HCT116 (cell line): ENCODE measurements at regions not wholly inside any gene's neighbourhood (a gene's known extent, or its start where the extent isn't known, plus 50 kb on each side); places are given as distances from the start of the nearest gene placed in this dataset.

Experiments
- ATAC-seq: fragments of 200-7000 bp; cut with Tn5 transposase; 2 replicates; pipeline ENCODE4 v1.9.1; 2020; ENCODE audit warnings: mild to moderate bottlenecking, moderate library complexity
- BruUV-seq: library from RNA; stranded (reverse); fragments of 400-500 nt; replicated peaks from 2 replicates; lab custom pipeline; 2021; lab: Mats Ljungman, UMichigan
- CTCF ChIA-PET: fragments of 300-600 bp; sonication (Branson Sonifier 250); formaldehyde crosslinking; loops from one replicate; lab custom pipeline; 2021; ENCODE audit warnings: antibody characterized with exemption; lab: Charles Lee
- POLR2A ChIA-PET: fragments of 300-600, 350-600 bp; sonication (Branson Sonifier 250); formaldehyde crosslinking; loops from one replicate; lab custom pipeline; 2021; ENCODE audit warnings: antibody characterized with exemption; lab: Charles Lee
- RAD21 ChIA-PET, 2 experiments: fragments of 300-600 bp; sonication (Branson Sonifier 250); formaldehyde crosslinking; loops; one replicate each; lab custom pipeline; 2023; ENCODE audit warnings: low total read pairs in 2 of 2; ENCODE audit not compliant: uncharacterized antibody in 2 of 2, unreplicated experiment in 2 of 2, low non-redundant PET in 1 of 2; lab: Charles Lee
- DNase-seq: peaks from one replicate; pipeline ENCODE4 v3.0.0-alpha.2; 2010; ENCODE audit warnings: low read depth, low spot score
- H2AFZ ChIP-seq: fragments of 200-600 bp; shearing (Covaris generic), sonication (generic); 2 replicates; pipeline ENCODE4 v1.6.1; 2017; ENCODE audit warnings: low read depth, mixed run types, mixed read lengths, antibody characterized with exemption, low read length; ENCODE audit not compliant: poor library complexity, severe bottlenecking
- H3K27ac ChIP-seq: 2 replicates; pipeline ENCODE4 v1.5.1; 2012; ENCODE audit warnings: low read depth, low read length
- H3K27me3 ChIP-seq: fragments of 200-600 bp; sonication (generic); 2 replicates; pipeline ENCODE4 v1.6.1; 2016; ENCODE audit warnings: mixed run types, low read length, mixed read lengths; ENCODE audit not compliant: insufficient read depth
- H3K36me3 ChIP-seq, 2 experiments: fragments of 200-500 bp in 1 of 2; fragments of 200-600 bp in 1 of 2; sonication (Bioruptor generic) in 1 of 2; sonication (generic) in 1 of 2; 2 replicates each; pipeline versions ENCODE4 v1.5.1 to v1.6.1; 2014 to 2016; ENCODE audit warnings: low read length in 2 of 2, inconsistent platforms in 1 of 2, mixed read lengths in 1 of 2, mixed run types in 1 of 2; ENCODE audit not compliant: insufficient read depth in 2 of 2, control insufficient read depth in 1 of 2
- H3K4me1 ChIP-seq, 2 experiments: fragments of 200-600 bp in 1 of 2; sonication (generic) in 1 of 2; 2 replicates each; pipeline versions ENCODE4 v1.5.1 to v1.6.1; 2012 to 2017; ENCODE audit warnings: low read length in 2 of 2, inconsistent platforms in 1 of 2, mild to moderate bottlenecking in 1 of 2, mixed read lengths in 1 of 2, mixed run types in 1 of 2, moderate library complexity in 1 of 2; ENCODE audit not compliant: insufficient read depth in 2 of 2, control insufficient read depth in 1 of 2
- H3K4me2 ChIP-seq: fragments of 200-600 bp; sonication (generic); 2 replicates; pipeline ENCODE4 v1.6.1; 2017; ENCODE audit warnings: mixed run types, low read length, mixed read lengths
- H3K4me3 ChIP-seq, 2 experiments: fragments of 200-600 bp in 1 of 2; sonication (generic) in 1 of 2; replicated peaks in 1 of 2; 2 replicates each; pipeline ENCODE4 v1.5.1; 2011 to 2016; ENCODE audit warnings: low read length in 2 of 2, control low read depth in 1 of 2, low read depth in 1 of 2, mild to moderate bottlenecking in 1 of 2, mixed read lengths in 1 of 2, mixed run types in 1 of 2
- H3K79me2 ChIP-seq: fragments of 200-600 bp; sonication (generic); 2 replicates; pipeline ENCODE4 v1.6.1; 2017; ENCODE audit warnings: mild to moderate bottlenecking, mixed run types, low read length, moderate library complexity, mixed read lengths; ENCODE audit not compliant: insufficient read depth
- H3K9ac ChIP-seq: fragments of 200-600 bp; sonication (generic); 2 replicates; pipeline ENCODE4 v1.6.1; 2016; ENCODE audit warnings: low read length, mixed read lengths
- H3K9me2 ChIP-seq: fragments of 200-600 bp; sonication (generic), shearing (Covaris generic); 2 replicates; pipeline ENCODE4 v1.6.1; 2017; ENCODE audit warnings: mixed run types, mild to moderate bottlenecking, moderate library complexity; ENCODE audit not compliant: insufficient read depth
- H3K9me3 ChIP-seq, 2 experiments: fragments of 200-500 bp in 1 of 2; fragments of 200-600 bp in 1 of 2; sonication (Bioruptor generic) in 1 of 2; sonication (generic) in 1 of 2; 2 replicates each; pipeline ENCODE4 v1.6.1; 2014 to 2017; ENCODE audit warnings: low read length in 2 of 2, mixed read lengths in 2 of 2, inconsistent platforms in 1 of 2, low read depth in 1 of 2, mild to moderate bottlenecking in 1 of 2, mixed run types in 1 of 2, moderate library complexity in 1 of 2; ENCODE audit not compliant: control insufficient read depth in 1 of 2, insufficient read depth in 1 of 2
- H4K20me1 ChIP-seq: fragments of 200-600 bp; sonication (generic), shearing (Covaris generic); 2 replicates; pipeline ENCODE4 v1.6.1; 2017; ENCODE audit warnings: mixed run types, mild to moderate bottlenecking, moderate library complexity; ENCODE audit not compliant: insufficient read depth
- CBX3 ChIP-seq: IDR thresholded peaks from 2 replicates; pipeline ENCODE4 v1.6.1; 2012; ENCODE audit warnings: low read depth
- CEBPB ChIP-seq: IDR thresholded peaks from 2 replicates; pipeline ENCODE4 v1.6.1; 2012; ENCODE audit warnings: low read depth
- ELF1 ChIP-seq: IDR thresholded peaks from 2 replicates; pipeline ENCODE4 v1.6.1; 2012; ENCODE audit warnings: low read depth, borderline replicate concordance
- EZH2 ChIP-seq: fragments of 200-600 bp; sonication (generic); IDR thresholded peaks from 2 replicates; pipeline ENCODE4 v1.6.1; 2017; ENCODE audit warnings: antibody characterized with exemption, mixed run types
- FOSL1 ChIP-seq: IDR thresholded peaks from 2 replicates; pipeline ENCODE4 v1.6.1; 2012; ENCODE audit warnings: low read depth
- POLR2A ChIP-seq: IDR thresholded peaks from 2 replicates; pipeline ENCODE4 v1.7.0; 2011; ENCODE audit warnings: borderline replicate concordance; ENCODE audit not compliant: insufficient read depth, insufficient read length; ENCODE audit errors: extremely low read depth
- RAD21 ChIP-seq: IDR thresholded peaks from 2 replicates; pipeline ENCODE4 v1.6.1; 2012; ENCODE audit warnings: low read depth, mild to moderate bottlenecking
- SIN3A ChIP-seq: IDR thresholded peaks from 2 replicates; pipeline ENCODE4 v1.6.1; 2012; ENCODE audit warnings: low read depth
- SRF ChIP-seq: IDR thresholded peaks from 2 replicates; pipeline ENCODE4 v1.6.1; 2012; ENCODE audit warnings: low read depth
- ZFX ChIP-seq: fragments of 450-650 bp; IDR thresholded peaks from 2 replicates; pipeline ENCODE4 v1.6.1; 2017
- intact Hi-C: fragments of 100-400 bp; cut with micrococcal nuclease; formaldehyde crosslinking; loops from 2 replicates; pipeline ENCODE4 v1.10.0; 2022
- TF ChIP-seq, protein P1 (sequence below): IDR thresholded peaks from 2 replicates; pipeline ENCODE4 v1.6.1; 2012
- TF ChIP-seq, protein P2 (sequence below): IDR thresholded peaks from 2 replicates; pipeline ENCODE4 v1.6.1; 2012; ENCODE audit warnings: low read depth
- TF ChIP-seq, protein P3 (sequence below), 3 experiments: fragments of 200-600 bp in 1 of 3; sonication (generic) in 1 of 3; IDR thresholded peaks in 2 of 3; conservative IDR thresholded peaks in 1 of 3; 2 replicates each; pipeline ENCODE4 v1.5.1; 2012 to 2017; ENCODE audit warnings: low read depth in 2 of 3, low read length in 2 of 3, antibody characterized with exemption in 1 of 3, borderline replicate concordance in 1 of 3, control low read depth in 1 of 3, mild to moderate bottlenecking in 1 of 3, mixed read lengths in 1 of 3, mixed run types in 1 of 3, moderate library complexity in 1 of 3; ENCODE audit not compliant: insufficient read depth in 1 of 3

DNA sequence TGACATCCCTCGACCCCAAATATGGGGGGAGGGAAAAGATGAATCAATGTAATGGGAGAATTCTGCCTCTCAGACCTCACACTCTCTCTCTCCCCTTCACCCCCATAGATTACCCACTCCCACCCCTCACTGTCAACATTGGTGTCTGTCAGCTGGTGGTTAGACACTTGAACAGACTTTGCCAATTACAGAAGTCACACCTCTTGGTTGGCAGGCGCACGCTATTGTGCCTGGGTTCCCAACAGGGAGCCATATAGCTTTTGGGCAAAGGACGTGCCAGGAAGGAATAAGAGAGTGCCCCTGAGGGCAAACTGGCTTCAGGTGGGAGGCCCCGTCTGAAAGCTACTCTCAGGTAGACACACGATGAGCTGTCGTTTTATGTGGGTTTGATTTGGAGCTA, 54.1 kb upstream of the FYN start:
- ATAC-seq (no peak), DNase-seq (no peak)
- Histone ChIP-seq H2AFZ (no peak overlapping the region), H3K9ac (no peak overlapping the region), H3K79me2 (no peaks in the 10 kb centered on the region), H3K4me3 (no peak overlapping the region), H3K36me3 (no peaks in the 10 kb centered on the region), H3K27ac (no peak overlapping the region), H3K4me1 (peaks cover 0 to 3% of the 10 kb centered on the region in 2 experiments; a peak in 1 of 4 replicates), H3K4me2 (no peak overlapping the region), H3K9me3 (no peaks in the 10 kb centered on the region), H3K27me3 (no peaks in the 10 kb centered on the region)
- CTCF ChIA-PET: no interaction called here
- BruUV-seq: no TSS peak
- intact Hi-C loops: no loop called here
- RAD21 ChIA-PET: no interaction called here
- POLR2A ChIA-PET: no interaction called here
- TF ChIP-seq RAD21: no peak
- no peak for TF ChIP-seq FOSL1
- TF ChIP-seq, all 23 proteins: peak for 0
- H4K20me1 ChIP-seq: no peaks in the 10 kb centered on the region
- H3K9me2 ChIP-seq: no peaks in the 10 kb centered on the region

DNA sequence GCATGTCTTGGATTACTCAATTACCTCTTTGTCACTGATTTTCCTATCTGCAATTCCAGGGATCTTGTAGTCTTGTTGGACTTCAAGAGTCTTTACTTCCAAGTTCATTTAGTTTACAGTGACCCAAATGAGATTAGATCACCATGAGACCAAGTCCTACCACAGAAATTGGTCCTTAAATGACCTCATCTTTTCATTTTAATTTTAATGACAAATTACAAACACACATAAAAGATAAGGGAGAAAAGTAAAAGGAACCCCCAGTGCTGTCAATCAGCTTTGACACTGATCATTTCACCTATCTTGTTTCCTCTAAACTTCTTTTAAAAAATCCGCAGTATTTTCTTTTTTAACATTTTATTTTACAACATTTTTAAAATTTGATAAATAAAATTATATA, 54.9 kb upstream of the FYN start:
- ATAC-seq: no peak
- BruUV-seq: no TSS peak
- no peak for DNase-seq
- H3K9me2 ChIP-seq: no peaks in the 10 kb centered on the region
- H4K20me1 ChIP-seq: no peaks in the 10 kb centered on the region
- ChIA-PET POLR2A (no interaction called here), CTCF (no interaction called here)
- H3K4me1 ChIP-seq: peaks cover 0 to 3% of the 10 kb centered on the region in 2 experiments; a peak in 1 of 4 replicates
- intact Hi-C loops: no loop called here
- H3K27me3 ChIP-seq: no peaks in the 10 kb centered on the region
- H2AFZ ChIP-seq: no peak overlapping the region
- no peak overlapping the region for H3K27ac ChIP-seq
- no peaks in the 10 kb centered on the region for H3K79me2 ChIP-seq
- no peak overlapping the region for H3K4me2 ChIP-seq
- no peaks in the 10 kb centered on the region for H3K9me3 ChIP-seq
- H3K4me3 ChIP-seq: no peak overlapping the region
- H3K9ac ChIP-seq: no peak overlapping the region
- TF ChIP-seq EZH2 (no peak), ZFX (no peak), CEBPB (no peak), CBX3 (no peak), SIN3A (no peak), RAD21 (no peak), SRF (no peak), POLR2A (no peak), ELF1 (no peak)
- TF ChIP-seq, protein P1, sequence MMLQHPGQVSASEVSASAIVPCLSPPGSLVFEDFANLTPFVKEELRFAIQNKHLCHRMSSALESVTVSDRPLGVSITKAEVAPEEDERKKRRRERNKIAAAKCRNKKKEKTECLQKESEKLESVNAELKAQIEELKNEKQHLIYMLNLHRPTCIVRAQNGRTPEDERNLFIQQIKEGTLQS: no peak
- TF ChIP-seq, protein P2, sequence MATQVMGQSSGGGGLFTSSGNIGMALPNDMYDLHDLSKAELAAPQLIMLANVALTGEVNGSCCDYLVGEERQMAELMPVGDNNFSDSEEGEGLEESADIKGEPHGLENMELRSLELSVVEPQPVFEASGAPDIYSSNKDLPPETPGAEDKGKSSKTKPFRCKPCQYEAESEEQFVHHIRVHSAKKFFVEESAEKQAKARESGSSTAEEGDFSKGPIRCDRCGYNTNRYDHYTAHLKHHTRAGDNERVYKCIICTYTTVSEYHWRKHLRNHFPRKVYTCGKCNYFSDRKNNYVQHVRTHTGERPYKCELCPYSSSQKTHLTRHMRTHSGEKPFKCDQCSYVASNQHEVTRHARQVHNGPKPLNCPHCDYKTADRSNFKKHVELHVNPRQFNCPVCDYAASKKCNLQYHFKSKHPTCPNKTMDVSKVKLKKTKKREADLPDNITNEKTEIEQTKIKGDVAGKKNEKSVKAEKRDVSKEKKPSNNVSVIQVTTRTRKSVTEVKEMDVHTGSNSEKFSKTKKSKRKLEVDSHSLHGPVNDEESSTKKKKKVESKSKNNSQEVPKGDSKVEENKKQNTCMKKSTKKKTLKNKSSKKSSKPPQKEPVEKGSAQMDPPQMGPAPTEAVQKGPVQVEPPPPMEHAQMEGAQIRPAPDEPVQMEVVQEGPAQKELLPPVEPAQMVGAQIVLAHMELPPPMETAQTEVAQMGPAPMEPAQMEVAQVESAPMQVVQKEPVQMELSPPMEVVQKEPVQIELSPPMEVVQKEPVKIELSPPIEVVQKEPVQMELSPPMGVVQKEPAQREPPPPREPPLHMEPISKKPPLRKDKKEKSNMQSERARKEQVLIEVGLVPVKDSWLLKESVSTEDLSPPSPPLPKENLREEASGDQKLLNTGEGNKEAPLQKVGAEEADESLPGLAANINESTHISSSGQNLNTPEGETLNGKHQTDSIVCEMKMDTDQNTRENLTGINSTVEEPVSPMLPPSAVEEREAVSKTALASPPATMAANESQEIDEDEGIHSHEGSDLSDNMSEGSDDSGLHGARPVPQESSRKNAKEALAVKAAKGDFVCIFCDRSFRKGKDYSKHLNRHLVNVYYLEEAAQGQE: no peak
- TF ChIP-seq, protein P3, sequence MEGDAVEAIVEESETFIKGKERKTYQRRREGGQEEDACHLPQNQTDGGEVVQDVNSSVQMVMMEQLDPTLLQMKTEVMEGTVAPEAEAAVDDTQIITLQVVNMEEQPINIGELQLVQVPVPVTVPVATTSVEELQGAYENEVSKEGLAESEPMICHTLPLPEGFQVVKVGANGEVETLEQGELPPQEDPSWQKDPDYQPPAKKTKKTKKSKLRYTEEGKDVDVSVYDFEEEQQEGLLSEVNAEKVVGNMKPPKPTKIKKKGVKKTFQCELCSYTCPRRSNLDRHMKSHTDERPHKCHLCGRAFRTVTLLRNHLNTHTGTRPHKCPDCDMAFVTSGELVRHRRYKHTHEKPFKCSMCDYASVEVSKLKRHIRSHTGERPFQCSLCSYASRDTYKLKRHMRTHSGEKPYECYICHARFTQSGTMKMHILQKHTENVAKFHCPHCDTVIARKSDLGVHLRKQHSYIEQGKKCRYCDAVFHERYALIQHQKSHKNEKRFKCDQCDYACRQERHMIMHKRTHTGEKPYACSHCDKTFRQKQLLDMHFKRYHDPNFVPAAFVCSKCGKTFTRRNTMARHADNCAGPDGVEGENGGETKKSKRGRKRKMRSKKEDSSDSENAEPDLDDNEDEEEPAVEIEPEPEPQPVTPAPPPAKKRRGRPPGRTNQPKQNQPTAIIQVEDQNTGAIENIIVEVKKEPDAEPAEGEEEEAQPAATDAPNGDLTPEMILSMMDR (IDR thresholded peaks at IDR 0.05 in 2 of 3, conservative IDR thresholded peaks at IDR 0.05 in 1 of 3; ENCODE audit: borderline replicate concordance in 1 of 3, insufficient read depth in 1 of 3, low read depth in 2 of 3, low read length in 2 of 3): no peak
- TF ChIP-seq, all 23 proteins: peak for 0
- no peaks in the 10 kb centered on the region for H3K36me3 ChIP-seq
- RAD21 ChIA-PET: no interaction called here
